Panc1 (cell line): ENCODE measurements at regions not wholly inside any gene's neighbourhood (a gene's known extent, or its start where the extent isn't known, plus 50 kb on each side); places are given as distances from the start of the nearest gene placed in this dataset.

ENCODE experiments used
- ATAC-seq: fragments of 200-7000 bp; cut with Tn5 transposase; 2 replicates; pipeline ENCODE4 v1.9.1; 2020; ENCODE audit warnings: mild to moderate bottlenecking, moderate library complexity
- BruUV-seq: library from RNA; stranded (reverse); fragments of 400-500 nt; replicated peaks from 2 replicates; lab custom pipeline; 2021; lab: Mats Ljungman, UMichigan
- CTCF ChIA-PET: fragments of 300-600 bp; sonication (Branson Sonifier 250); formaldehyde crosslinking; loops from one replicate; lab custom pipeline; 2022; ENCODE audit warnings: antibody characterized with exemption; lab: Charles Lee
- POLR2A ChIA-PET: fragments of 300-600 bp; sonication (Branson Sonifier 250); formaldehyde crosslinking; loops from one replicate; lab custom pipeline; 2022; ENCODE audit warnings: antibody characterized with exemption; lab: Charles Lee
- DNase-seq: peaks from one replicate; pipeline ENCODE4 v3.0.0-alpha.2; 2010; ENCODE audit warnings: low read depth, low spot score
- H3K27ac ChIP-seq: 2 replicates; pipeline ENCODE4 v1.5.1; 2011; ENCODE audit warnings: mild to moderate bottlenecking, low read length, inconsistent platforms
- H3K27me3 ChIP-seq: fragments of 200-500 bp; sonication (Bioruptor generic); 2 replicates; pipeline ENCODE4 v1.6.0; 2014; ENCODE audit warnings: low read length, inconsistent platforms; ENCODE audit not compliant: control insufficient read depth, insufficient read depth
- H3K36me3 ChIP-seq: fragments of 200-500 bp; sonication (Bioruptor generic); 2 replicates; pipeline ENCODE4 v1.5.1; 2014; ENCODE audit warnings: inconsistent platforms, mild to moderate bottlenecking, low read length, moderate library complexity; ENCODE audit not compliant: control insufficient read depth, insufficient read depth
- H3K4me1 ChIP-seq: 2 replicates; pipeline ENCODE4 v1.5.1; 2011; ENCODE audit warnings: inconsistent platforms, mild to moderate bottlenecking, low read length, moderate library complexity; ENCODE audit not compliant: control insufficient read depth, insufficient read depth
- H3K4me3 ChIP-seq, 2 experiments: 2 replicates each; pipeline ENCODE4 v1.5.1; 2011 to 2012; ENCODE audit warnings: low read depth in 2 of 2, low read length in 2 of 2, mild to moderate bottlenecking in 2 of 2, inconsistent platforms in 1 of 2, moderate library complexity in 1 of 2
- H3K9me3 ChIP-seq: fragments of 200-500 bp; sonication (Bioruptor generic); 2 replicates; pipeline ENCODE4 v1.5.1; 2014; ENCODE audit warnings: low read depth, mild to moderate bottlenecking, inconsistent platforms, low read length, moderate library complexity; ENCODE audit not compliant: control insufficient read depth, insufficient read depth
- POLR2AphosphoS5 ChIP-seq: IDR thresholded peaks from 2 replicates; pipeline ENCODE4 v1.6.1; 2012; ENCODE audit warnings: mild to moderate bottlenecking, low read depth, low read length, moderate library complexity
- SIN3A ChIP-seq: IDR thresholded peaks from 2 replicates; pipeline ENCODE4 v1.6.1; 2012; ENCODE audit warnings: low read depth, mild to moderate bottlenecking, low read length, moderate library complexity, borderline replicate concordance; ENCODE audit not compliant: insufficient read depth
- TCF7L2 ChIP-seq: IDR thresholded peaks from 2 replicates; pipeline ENCODE4 v1.6.1; 2011; ENCODE audit warnings: mild to moderate bottlenecking, low read depth, low read length, inconsistent platforms
- in situ Hi-C: cut with HindIII; loops from 2 replicates; pipeline ENCODE4 v1.10.0; 2016; ENCODE audit warnings: low sequenced_read_pairs, low pct_unique_long_range_greater_than_20kb
- intact Hi-C: fragments of 100-400 bp; cut with micrococcal nuclease; formaldehyde crosslinking; loops from one replicate; pipeline ENCODE4 v1.10.0; 2022; ENCODE audit not compliant: unreplicated experiment
- TF ChIP-seq, protein P1 (sequence below), 2 experiments: IDR thresholded peaks; 2 replicates each; pipeline ENCODE4 v1.6.1; 2011 to 2012; ENCODE audit warnings: low read depth in 2 of 2, control low read depth in 1 of 2, low read length in 1 of 2, mild to moderate bottlenecking in 1 of 2, moderate library complexity in 1 of 2; ENCODE audit not compliant: insufficient read depth in 1 of 2
- TF ChIP-seq, protein P2 (sequence below): fragments of 450-650 bp; IDR thresholded peaks from 2 replicates; pipeline ENCODE4 v1.5.1; 2017; ENCODE audit warnings: mild to moderate bottlenecking

DNA sequence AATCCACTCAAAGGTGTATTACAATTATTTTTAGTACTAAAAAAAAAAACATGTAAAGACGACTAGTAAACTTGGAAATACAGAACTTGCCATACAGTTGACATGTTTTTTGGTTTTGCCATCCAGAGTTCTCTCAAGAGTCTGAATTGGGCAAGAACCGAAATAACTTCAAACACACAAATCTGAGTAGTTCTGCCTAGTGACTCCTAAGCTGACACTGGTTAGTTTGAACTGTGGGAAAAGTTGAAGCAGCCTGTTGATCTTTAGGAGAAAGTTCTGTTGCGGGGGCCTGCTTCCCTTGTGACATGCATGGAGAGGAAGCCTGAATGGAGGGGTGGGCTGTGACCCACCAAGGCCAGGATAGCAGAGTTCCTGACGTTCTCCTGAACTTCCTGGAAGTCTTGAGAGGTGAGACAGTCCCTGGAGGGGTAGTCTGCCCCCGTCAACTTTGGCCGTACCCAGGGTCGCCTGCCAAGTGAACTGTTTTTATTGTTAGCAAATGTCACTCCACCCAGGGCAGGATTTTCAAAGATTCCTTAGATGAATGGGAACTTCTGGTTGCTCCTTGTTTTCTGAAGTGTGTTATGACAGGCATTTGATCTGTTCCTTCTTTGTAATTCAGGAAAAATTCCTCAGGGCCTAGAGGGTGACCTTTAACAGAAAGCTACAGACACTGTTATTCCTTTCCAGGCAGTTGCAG lies 85.6 kb upstream of the SPTBN1 start:
- no peaks in the 10 kb centered on the region for H3K36me3 ChIP-seq
- intact Hi-C loops = no loop called here
- ChIA-PET CTCF (no interaction called here), POLR2A (interaction anchor here (0.6 kb wide), 1 partner anchor 219 kb away, joined by 9 read pairs; no protein-coding TSS in a partner anchor)
- H3K4me1 ChIP-seq = no peaks in the 10 kb centered on the region
- TF ChIP-seq POLR2AphosphoS5 (no peak), TCF7L2 (no peak), SIN3A (no peak)
- TF ChIP-seq, protein P1, sequence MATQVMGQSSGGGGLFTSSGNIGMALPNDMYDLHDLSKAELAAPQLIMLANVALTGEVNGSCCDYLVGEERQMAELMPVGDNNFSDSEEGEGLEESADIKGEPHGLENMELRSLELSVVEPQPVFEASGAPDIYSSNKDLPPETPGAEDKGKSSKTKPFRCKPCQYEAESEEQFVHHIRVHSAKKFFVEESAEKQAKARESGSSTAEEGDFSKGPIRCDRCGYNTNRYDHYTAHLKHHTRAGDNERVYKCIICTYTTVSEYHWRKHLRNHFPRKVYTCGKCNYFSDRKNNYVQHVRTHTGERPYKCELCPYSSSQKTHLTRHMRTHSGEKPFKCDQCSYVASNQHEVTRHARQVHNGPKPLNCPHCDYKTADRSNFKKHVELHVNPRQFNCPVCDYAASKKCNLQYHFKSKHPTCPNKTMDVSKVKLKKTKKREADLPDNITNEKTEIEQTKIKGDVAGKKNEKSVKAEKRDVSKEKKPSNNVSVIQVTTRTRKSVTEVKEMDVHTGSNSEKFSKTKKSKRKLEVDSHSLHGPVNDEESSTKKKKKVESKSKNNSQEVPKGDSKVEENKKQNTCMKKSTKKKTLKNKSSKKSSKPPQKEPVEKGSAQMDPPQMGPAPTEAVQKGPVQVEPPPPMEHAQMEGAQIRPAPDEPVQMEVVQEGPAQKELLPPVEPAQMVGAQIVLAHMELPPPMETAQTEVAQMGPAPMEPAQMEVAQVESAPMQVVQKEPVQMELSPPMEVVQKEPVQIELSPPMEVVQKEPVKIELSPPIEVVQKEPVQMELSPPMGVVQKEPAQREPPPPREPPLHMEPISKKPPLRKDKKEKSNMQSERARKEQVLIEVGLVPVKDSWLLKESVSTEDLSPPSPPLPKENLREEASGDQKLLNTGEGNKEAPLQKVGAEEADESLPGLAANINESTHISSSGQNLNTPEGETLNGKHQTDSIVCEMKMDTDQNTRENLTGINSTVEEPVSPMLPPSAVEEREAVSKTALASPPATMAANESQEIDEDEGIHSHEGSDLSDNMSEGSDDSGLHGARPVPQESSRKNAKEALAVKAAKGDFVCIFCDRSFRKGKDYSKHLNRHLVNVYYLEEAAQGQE (IDR thresholded peaks at IDR 0.05; ENCODE audit: insufficient read depth in 1 of 2, low read depth in 2 of 2, low read length in 1 of 2) = no peak
- TF ChIP-seq, protein P2, sequence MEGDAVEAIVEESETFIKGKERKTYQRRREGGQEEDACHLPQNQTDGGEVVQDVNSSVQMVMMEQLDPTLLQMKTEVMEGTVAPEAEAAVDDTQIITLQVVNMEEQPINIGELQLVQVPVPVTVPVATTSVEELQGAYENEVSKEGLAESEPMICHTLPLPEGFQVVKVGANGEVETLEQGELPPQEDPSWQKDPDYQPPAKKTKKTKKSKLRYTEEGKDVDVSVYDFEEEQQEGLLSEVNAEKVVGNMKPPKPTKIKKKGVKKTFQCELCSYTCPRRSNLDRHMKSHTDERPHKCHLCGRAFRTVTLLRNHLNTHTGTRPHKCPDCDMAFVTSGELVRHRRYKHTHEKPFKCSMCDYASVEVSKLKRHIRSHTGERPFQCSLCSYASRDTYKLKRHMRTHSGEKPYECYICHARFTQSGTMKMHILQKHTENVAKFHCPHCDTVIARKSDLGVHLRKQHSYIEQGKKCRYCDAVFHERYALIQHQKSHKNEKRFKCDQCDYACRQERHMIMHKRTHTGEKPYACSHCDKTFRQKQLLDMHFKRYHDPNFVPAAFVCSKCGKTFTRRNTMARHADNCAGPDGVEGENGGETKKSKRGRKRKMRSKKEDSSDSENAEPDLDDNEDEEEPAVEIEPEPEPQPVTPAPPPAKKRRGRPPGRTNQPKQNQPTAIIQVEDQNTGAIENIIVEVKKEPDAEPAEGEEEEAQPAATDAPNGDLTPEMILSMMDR = no peak
- in situ Hi-C loops = no loop called here
- BruUV-seq = no TSS peak
- ATAC-seq (no peak), DNase-seq (no peak)
- H3K27me3 ChIP-seq = peaks cover 5% of the 10 kb centered on the region; the same call in 1 of the 2 replicates
- H3K9me3 ChIP-seq = peaks cover 4% of the 10 kb centered on the region; the same call in 1 of the 2 replicates
- no peak overlapping the region for H3K4me3 ChIP-seq
- no peak overlapping the region for H3K27ac ChIP-seq

DNA sequence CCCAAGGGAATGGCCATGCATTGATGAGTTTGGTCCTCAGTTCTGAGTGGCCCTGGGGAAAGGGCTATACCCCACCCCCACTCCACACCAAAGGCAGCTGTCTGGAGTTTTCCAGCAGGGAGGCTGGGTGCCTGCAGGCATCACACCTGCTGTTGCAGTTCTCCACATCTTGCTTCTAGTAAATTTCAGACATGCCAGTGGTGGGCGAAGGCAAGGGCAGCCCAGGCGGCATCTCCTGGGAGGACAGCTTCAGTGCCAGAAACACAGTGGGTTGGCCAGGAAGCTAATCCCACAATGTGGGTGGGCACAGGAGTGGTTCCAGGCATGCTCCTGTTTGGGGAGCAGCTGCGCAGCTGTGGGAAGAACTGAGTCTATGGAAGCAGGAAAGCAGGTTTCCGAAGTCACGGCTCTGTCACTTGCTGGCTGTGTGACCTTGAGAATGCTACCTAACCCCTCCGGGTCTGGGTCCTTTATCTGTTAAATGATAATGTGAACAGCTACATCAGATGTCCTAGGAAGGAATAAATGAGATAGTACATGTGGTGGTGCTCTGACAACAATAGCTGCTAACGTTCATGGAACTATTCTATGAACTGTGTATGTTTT lies 84.6 kb upstream of the SPTBN1 start:
- CTCF ChIA-PET = no interaction called here
- Histone ChIP-seq H3K4me1 (no peaks in the 10 kb centered on the region), H3K27ac (no peak overlapping the region), H3K4me3 (no peak overlapping the region), H3K9me3 (peaks cover 4% of the 10 kb centered on the region; the same call in 1 of the 2 replicates), H3K36me3 (no peaks in the 10 kb centered on the region), H3K27me3 (peaks cover 6% of the 10 kb centered on the region; the same call in 1 of the 2 replicates)
- intact Hi-C loops = no loop called here
- no peak for DNase-seq
- POLR2A ChIA-PET = interaction anchor here (0.6 kb wide), 1 partner anchor 220 kb away, joined by 9 read pairs; no protein-coding TSS in a partner anchor
- TF ChIP-seq TCF7L2 (no peak), POLR2AphosphoS5 (no peak), SIN3A (no peak)
- TF ChIP-seq, protein P2 = no peak
- TF ChIP-seq, protein P1 (IDR thresholded peaks at IDR 0.05; ENCODE audit: insufficient read depth in 1 of 2, low read depth in 2 of 2, low read length in 1 of 2) = no peak
- no peak for ATAC-seq
- in situ Hi-C loops = no loop called here
- no TSS peak for BruUV-seq
